CD14-positive monocyte (primary cell): ENCODE measurements at regions not wholly inside any gene's neighbourhood (a gene's known extent, or its start where the extent isn't known, plus 50 kb on each side); places are given as distances from the start of the nearest gene placed in this dataset.

Experiments
- DNase-seq, 3 donors: peaks; one replicate each; pipeline ENCODE4 v3.0.0-alpha.2; 2011 to 2022
- H2AFZ ChIP-seq: 2 replicates; pipeline ENCODE4 v1.6.0; 2012; ENCODE audit warnings: mild to moderate bottlenecking, low read depth, low read length, inconsistent platforms; ENCODE audit not compliant: insufficient read depth, poor library complexity, severe bottlenecking
- H3K27ac ChIP-seq, 2 donors: 1 replicate in 1 of 2; 2 replicates in 1 of 2; pipeline ENCODE4 v1.5.1; 2012 to 2013; ENCODE audit warnings: low read length in 2 of 2, control low read depth in 1 of 2, inconsistent platforms in 1 of 2, low read depth in 1 of 2, mild to moderate bottlenecking in 1 of 2
- H3K27me3 ChIP-seq, 2 donors: one replicate each; pipeline versions ENCODE4 v1.6.0 to v1.6.1; 2011 to 2013; ENCODE audit warnings: low read length in 2 of 2; ENCODE audit not compliant: control insufficient read depth in 2 of 2, insufficient read depth in 2 of 2
- H3K36me3 ChIP-seq, 2 donors: replicated peaks in 1 of 2; 1 replicate in 1 of 2; 2 replicates in 1 of 2; pipeline versions ENCODE4 v1.5.1 to v1.6.1; 2012 to 2013; ENCODE audit warnings: low read length in 2 of 2, control low read depth in 1 of 2, inconsistent platforms in 1 of 2, mild to moderate bottlenecking in 1 of 2; ENCODE audit not compliant: insufficient read depth in 2 of 2, control insufficient read depth in 1 of 2
- H3K4me1 ChIP-seq, 2 donors: 1 replicate in 1 of 2; 2 replicates in 1 of 2; pipeline versions ENCODE4 v1.5.1 to v1.6.1; 2012 to 2013; ENCODE audit warnings: low read length in 2 of 2, control low read depth in 1 of 2, inconsistent platforms in 1 of 2, mild to moderate bottlenecking in 1 of 2, moderate library complexity in 1 of 2; ENCODE audit not compliant: insufficient read depth in 2 of 2, control insufficient read depth in 1 of 2
- H3K4me2 ChIP-seq: replicated peaks from 2 replicates; pipeline ENCODE3; 2012; ENCODE audit warnings: low read length, moderate library complexity, mild to moderate bottlenecking; ENCODE audit not compliant: poor library complexity, severe bottlenecking; ENCODE audit errors: extremely low read depth
- H3K4me3 ChIP-seq, 3 experiments: fragments of 200-600 bp in 1 of 3; sonication (generic) in 1 of 3; replicated peaks in 1 of 3; 1 replicate in 2 of 3; 2 replicates in 1 of 3; pipeline ENCODE4 v1.5.1; 2011 to 2013; ENCODE audit warnings: low read length in 3 of 3, mild to moderate bottlenecking in 3 of 3, control low read depth in 2 of 3, low read depth in 2 of 3, inconsistent platforms in 1 of 3, moderate library complexity in 1 of 3
- H3K79me2 ChIP-seq: 2 replicates; pipeline ENCODE4 v1.6.0; 2012; ENCODE audit warnings: mild to moderate bottlenecking, control low read depth, inconsistent platforms, low read length, moderate library complexity; ENCODE audit not compliant: insufficient read depth
- H3K9ac ChIP-seq: 2 replicates; pipeline ENCODE4 v1.6.0; 2017; ENCODE audit warnings: low read length, mild to moderate bottlenecking; ENCODE audit not compliant: insufficient read depth, poor library complexity, severe bottlenecking
- H3K9me3 ChIP-seq, 2 donors: replicated peaks in 1 of 2; 1 replicate in 1 of 2; 2 replicates in 1 of 2; pipeline versions ENCODE4 v1.5.1 to v1.6.1; 2012 to 2013; ENCODE audit warnings: low read length in 2 of 2, control low read depth in 1 of 2; ENCODE audit not compliant: control insufficient read depth in 1 of 2, insufficient read depth in 1 of 2
- H4K20me1 ChIP-seq: 2 replicates; pipeline ENCODE4 v1.6.0; 2012; ENCODE audit warnings: mild to moderate bottlenecking, low read length, control low read depth, moderate library complexity; ENCODE audit not compliant: insufficient read depth
- H3K27ac Mint-ChIP-seq, 7 donors: one replicate each; pipeline ENCODE4 v1.8.0; 2020; ENCODE audit warnings: mild to moderate bottlenecking in 7 of 7, mixed read lengths in 7 of 7, moderate library complexity in 6 of 7, inconsistent platforms in 2 of 7
- H3K27me3 Mint-ChIP-seq, 3 donors: one replicate each; pipeline ENCODE4 v1.8.0; 2021 to 2022; ENCODE audit warnings: low read depth in 3 of 3, mild to moderate bottlenecking in 3 of 3, mixed read lengths in 3 of 3, moderate library complexity in 3 of 3, inconsistent platforms in 1 of 3
- H3K36me3 Mint-ChIP-seq, 2 donors: one replicate each; pipeline ENCODE4 v1.8.0; 2020; ENCODE audit warnings: mixed read lengths in 2 of 2, inconsistent platforms in 1 of 2, mild to moderate bottlenecking in 1 of 2
- H3K4me1 Mint-ChIP-seq: one replicate; pipeline ENCODE4 v1.8.0; 2020; ENCODE audit warnings: mild to moderate bottlenecking, mixed read lengths
- H3K4me3 Mint-ChIP-seq, 2 donors: one replicate each; pipeline ENCODE4 v1.8.0; 2020; ENCODE audit warnings: mild to moderate bottlenecking in 2 of 2, mixed read lengths in 2 of 2, moderate library complexity in 1 of 2
- H3K9me3 Mint-ChIP-seq, 7 donors: one replicate each; pipeline ENCODE4 v1.8.0; 2020 to 2022; ENCODE audit warnings: mixed read lengths in 7 of 7, mild to moderate bottlenecking in 6 of 7, moderate library complexity in 6 of 7, inconsistent platforms in 2 of 7
- CTCF ChIP-seq: fragments of 200-600 bp; IDR thresholded peaks from one replicate; pipeline ENCODE4 v1.8.0; 2022; ENCODE audit warnings: antibody characterized with exemption, mild to moderate bottlenecking
- WGBS: methylation state at CpG from one replicate; pipeline ENCODE4 v1.1.5; 2013; ENCODE audit warnings: missing lambda C conversion rate; ENCODE audit not compliant: insufficient coverage; 5-methylcytosine and 5-hydroxymethylcytosine counted together
- intact Hi-C, 2 donors: fragments of 100-400 bp; cut with micrococcal nuclease; formaldehyde crosslinking; loops; one replicate each; pipeline versions ENCODE4 v1.15.0 to v1.15.1; 2023

- no peaks in the 10 kb centered on the region for H3K4me1 ChIP-seq
- H3K36me3 Mint-ChIP-seq: no peaks in the 10 kb centered on the region
- no peaks in the 10 kb centered on the region for H4K20me1 ChIP-seq
- no peak overlapping the region for H3K4me2 ChIP-seq
- no peaks in the 10 kb centered on the region for H3K9me3 ChIP-seq
- DNase-seq: no peak
- no peaks in the 10 kb centered on the region for H3K36me3 ChIP-seq
- H3K9me3 Mint-ChIP-seq: peaks cover 0 to 5% (median 3%) of the 10 kb centered on the region in 7 donors
- no peak overlapping the region for H2AFZ ChIP-seq
- TF ChIP-seq CTCF: no peak
- H3K4me3 Mint-ChIP-seq: no peak overlapping the region
- H3K4me3 ChIP-seq: no peak overlapping the region
- no peaks in the 10 kb centered on the region for H3K4me1 Mint-ChIP-seq
- H3K27me3 ChIP-seq: peaks cover 0 to 2% of the 10 kb centered on the region in 2 donors
- no peaks in the 10 kb centered on the region for H3K79me2 ChIP-seq
- peaks cover 1 to 12% (median 9%) of the 10 kb centered on the region in 3 donors for H3K27me3 Mint-ChIP-seq
- no peak overlapping the region for H3K9ac ChIP-seq
- WGBS: no CpG with 5 or more reads among the region's 1 CpG
- no peak overlapping the region for H3K27ac Mint-ChIP-seq
- intact Hi-C loops: no loop called here
- no peak overlapping the region for H3K27ac ChIP-seq
Measured at GRCh38 chr15:34696506-34696905, 58.3 kb downstream of the GJD2 start.

GRCh38 chr15:34693053-34693744, 61.6 kb downstream of the GJD2 start:
- intact Hi-C loops: no loop called here
- H3K4me2 ChIP-seq: no peak overlapping the region
- WGBS: 88% methylated on average over 3 of the region's 4 CpGs
- no peaks in the 10 kb centered on the region for H3K4me1 Mint-ChIP-seq
- DNase-seq: no peak
- H3K27ac Mint-ChIP-seq: no peak overlapping the region
- no peak overlapping the region for H3K4me3 Mint-ChIP-seq
- H3K79me2 ChIP-seq: no peaks in the 10 kb centered on the region
- H3K9me3 Mint-ChIP-seq: peaks cover 0 to 9% (median 4%) of the 10 kb centered on the region in 7 donors
- no peak overlapping the region for H3K27ac ChIP-seq
- no peaks in the 10 kb centered on the region for H3K9me3 ChIP-seq
- peaks cover 0 to 2% of the 10 kb centered on the region in 2 donors for H3K27me3 ChIP-seq
- no peak for TF ChIP-seq CTCF
- no peaks in the 10 kb centered on the region for H3K36me3 ChIP-seq
- no peaks in the 10 kb centered on the region for H3K4me1 ChIP-seq
- no peaks in the 10 kb centered on the region for H4K20me1 ChIP-seq
- H3K27me3 Mint-ChIP-seq: peaks cover 1 to 5% (median 1%) of the 10 kb centered on the region in 3 donors
- H2AFZ ChIP-seq: no peak overlapping the region
- no peaks in the 10 kb centered on the region for H3K36me3 Mint-ChIP-seq
- H3K4me3 ChIP-seq: no peak overlapping the region
- H3K9ac ChIP-seq: no peak overlapping the region
